ENCODE measurements at regions not wholly inside any gene's neighbourhood (a gene's known extent, or its start where the extent isn't known, plus 50 kb on each side); places are given as distances from the start of the nearest gene placed in this dataset.

DNA sequence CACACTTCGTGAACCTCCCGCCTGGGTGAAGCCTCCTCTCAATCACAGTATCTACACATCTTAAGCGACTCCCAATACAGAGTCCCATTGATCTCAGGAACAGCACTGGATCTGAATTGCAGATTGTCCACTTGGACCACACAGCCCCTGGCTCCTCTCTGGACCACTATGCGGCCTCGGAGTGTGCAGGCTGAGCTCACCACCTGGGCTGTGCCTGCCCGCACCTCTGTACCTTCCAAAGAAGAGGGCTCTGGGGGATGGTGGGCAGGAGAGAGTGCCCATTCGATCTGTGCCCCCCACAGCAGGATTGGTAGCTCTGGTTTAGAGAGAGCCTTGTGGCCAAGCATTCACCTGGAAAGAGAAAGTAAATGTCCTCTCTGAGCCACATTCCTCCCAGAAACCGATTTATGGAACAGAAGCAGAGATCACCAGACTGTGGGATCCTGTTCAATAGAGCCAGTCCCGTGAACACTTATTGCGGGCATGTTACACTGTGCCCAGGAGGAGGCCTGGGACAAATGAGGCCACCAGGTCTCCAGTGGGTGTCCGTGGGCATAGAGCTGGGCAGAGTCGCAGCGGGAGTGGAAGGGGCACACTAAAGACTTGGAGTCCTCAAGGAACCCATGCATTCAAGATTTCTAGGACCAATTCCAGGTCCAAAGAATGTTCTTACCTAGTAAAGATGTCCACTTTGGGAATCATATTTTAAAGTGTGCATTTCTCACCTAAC lies 141.6 kb upstream of the SOX1 start:
- Mint-ChIP-seq H3K27me3 (peaks cover 4 to 7% of the 10 kb centered on the region in 2 donors), H3K4me3 (no peak overlapping the region), H3K36me3 (no peaks in the 10 kb centered on the region), H3K27ac (no peak overlapping the region), H3K9me3 (no peaks in the 10 kb centered on the region), H3K4me1 (no peaks in the 10 kb centered on the region)
- ATAC-seq (replicated peaks) (no peak), DNase-seq (no peak)

DNA sequence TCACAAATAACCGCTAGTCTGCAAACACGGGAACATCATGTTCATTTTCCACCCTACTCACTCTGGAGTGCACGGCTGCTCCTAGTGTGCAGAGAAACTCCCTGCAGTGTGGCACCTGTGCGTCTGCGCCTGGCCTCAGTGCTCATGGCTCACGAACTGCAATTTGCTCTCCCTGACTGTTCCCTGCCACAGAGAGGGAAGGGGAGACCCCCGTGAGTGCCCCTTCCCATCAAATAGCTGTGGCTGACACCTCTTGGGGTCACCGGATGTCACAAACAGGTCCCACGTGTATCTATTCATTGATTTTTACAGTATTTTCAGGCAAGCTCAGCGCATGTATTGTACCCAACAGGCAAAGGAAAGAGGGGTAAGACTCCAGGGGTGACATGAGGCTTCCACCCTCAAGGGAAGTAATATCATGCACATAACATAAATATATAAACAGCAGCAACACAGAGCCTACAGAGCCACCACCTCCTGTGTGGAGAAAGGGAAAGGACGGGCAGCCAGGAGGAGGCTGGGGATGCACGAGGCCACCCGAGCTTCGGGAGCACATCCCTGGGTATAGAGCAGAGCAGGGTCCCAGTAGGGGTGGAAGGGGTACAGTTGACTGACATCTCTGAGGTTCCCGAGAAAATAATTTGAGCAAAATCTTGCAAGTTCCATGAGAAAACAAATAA lies 140.3 kb upstream of the SOX1 start:
- Mint-ChIP-seq H3K36me3 (no peaks in the 10 kb centered on the region), H3K4me3 (no peak overlapping the region)

DNA sequence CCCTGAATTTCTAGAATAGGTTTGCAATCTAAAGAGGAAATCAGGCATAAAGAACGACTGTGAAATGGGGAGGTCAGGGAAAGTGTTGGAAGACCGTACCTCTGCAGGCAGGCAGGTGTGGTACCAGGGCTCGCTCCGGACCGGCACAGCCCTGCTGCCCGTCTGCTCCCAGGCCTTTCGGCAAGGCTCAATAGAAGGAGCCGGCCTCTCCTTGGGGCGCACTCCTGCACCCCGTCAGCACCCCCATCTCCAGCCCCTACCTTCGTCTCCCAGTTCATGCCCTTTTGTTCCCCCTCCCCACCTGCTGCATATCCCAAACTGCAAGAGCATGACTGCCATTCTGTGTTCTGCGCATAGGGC lies 139.8 kb upstream of the SOX1 start:
- H3K27ac Mint-ChIP-seq = no peak overlapping the region
- H3K36me3 Mint-ChIP-seq = no peaks in the 10 kb centered on the region
- H3K4me3 Mint-ChIP-seq = no peak overlapping the region
- no peaks in the 10 kb centered on the region for H3K4me1 Mint-ChIP-seq
- DNase-seq (no peak), ATAC-seq (replicated peaks) (no peak)
- H3K27me3 Mint-ChIP-seq = peaks cover 0 to 7% of the 10 kb centered on the region in 2 donors
- H3K9me3 Mint-ChIP-seq = peaks cover 6% of the 10 kb centered on the region in 2 donors

More for the DNA sequence above, 140.3 kb upstream of the SOX1 start:
- ATAC-seq (replicated peaks) (no peak), DNase-seq (no peak)
- Mint-ChIP-seq H3K9me3 (peaks cover under 1% of the 10 kb centered on the region in 2 donors), H3K27ac (no peak overlapping the region), H3K27me3 (peaks cover 0 to 7% of the 10 kb centered on the region in 2 donors), H3K4me1 (no peaks in the 10 kb centered on the region)

DNA sequence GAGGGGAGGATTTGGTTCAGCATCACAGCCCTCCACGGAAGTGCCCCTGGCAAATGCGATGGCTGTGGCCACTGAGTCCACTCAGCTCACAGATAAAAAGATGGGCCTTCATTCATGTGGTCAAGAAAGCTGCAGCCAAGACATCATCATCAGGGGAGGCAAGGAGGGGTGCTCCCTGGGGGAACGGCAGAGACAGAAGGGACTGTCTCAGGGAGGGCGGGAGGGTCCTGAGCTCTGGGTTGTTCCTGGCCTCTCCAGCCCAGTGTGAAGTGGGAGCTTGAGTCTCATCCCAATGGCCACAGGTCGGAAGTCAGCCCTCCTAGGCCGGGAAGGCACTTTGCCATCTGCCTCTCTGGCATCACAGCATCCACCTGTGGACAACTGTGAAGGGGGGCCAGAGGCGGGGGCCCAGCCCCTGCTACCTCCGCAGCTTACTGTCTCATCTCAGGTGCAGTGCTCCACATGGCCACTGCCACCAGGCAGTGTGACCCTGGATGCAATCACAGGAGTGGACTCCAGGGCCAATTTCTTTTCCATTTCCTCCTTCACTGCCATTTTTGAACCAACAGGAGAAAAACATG lies 137.8 kb upstream of the SOX1 start:
- H3K4me1 Mint-ChIP-seq = no peaks in the 10 kb centered on the region
- H3K27ac Mint-ChIP-seq = no peak overlapping the region
- H3K9me3 Mint-ChIP-seq = peaks cover 9 to 18% of the 10 kb centered on the region in 2 donors
- ATAC-seq (replicated peaks) (no peak), DNase-seq (no peak)
- H3K4me3 Mint-ChIP-seq = no peak overlapping the region
- no peaks in the 10 kb centered on the region for H3K27me3 Mint-ChIP-seq
- H3K36me3 Mint-ChIP-seq = no peaks in the 10 kb centered on the region

DNA sequence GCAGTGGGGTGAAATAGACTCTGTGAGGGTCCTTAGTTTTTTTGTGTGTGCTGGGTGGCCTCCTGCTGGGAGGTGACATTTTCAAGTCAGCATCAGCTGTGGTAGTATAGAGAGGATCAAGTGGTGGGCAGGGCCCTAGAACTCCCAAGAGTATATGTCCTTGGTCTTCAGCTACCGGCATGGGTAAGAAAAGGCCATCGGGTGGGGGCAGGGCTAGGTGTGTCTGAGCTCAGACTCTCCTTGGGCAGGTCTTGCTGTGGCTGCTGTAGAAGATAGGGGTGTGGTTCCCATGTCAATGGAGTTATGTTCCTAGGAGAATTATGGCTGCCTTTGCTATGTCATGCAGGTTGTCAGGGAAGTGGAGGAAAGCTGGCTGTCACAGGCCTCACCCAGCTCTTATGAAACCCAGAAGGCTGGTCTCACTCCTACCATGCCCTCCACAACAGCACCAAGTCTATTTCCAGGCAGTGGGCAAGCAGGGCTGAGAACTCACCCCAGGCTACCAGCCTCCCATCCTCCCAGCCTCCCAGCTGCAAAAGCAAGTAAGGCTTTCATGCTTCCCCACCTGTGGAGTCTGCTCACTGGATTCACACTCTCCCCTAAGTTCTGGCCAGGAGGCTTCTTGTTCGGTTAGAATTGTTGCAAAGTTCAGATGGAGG lies 130.6 kb upstream of the SOX1 start:
- Mint-ChIP-seq H3K4me3 (no peak overlapping the region), H3K27ac (no peak overlapping the region), H3K27me3 (peaks cover 18 to 20% of the 10 kb centered on the region in 2 donors), H3K36me3 (no peaks in the 10 kb centered on the region), H3K9me3 (peaks cover 12 to 18% of the 10 kb centered on the region in 2 donors), H3K4me1 (no peaks in the 10 kb centered on the region)
- no peak for DNase-seq
- ATAC-seq (replicated peaks) = no peak

DNA sequence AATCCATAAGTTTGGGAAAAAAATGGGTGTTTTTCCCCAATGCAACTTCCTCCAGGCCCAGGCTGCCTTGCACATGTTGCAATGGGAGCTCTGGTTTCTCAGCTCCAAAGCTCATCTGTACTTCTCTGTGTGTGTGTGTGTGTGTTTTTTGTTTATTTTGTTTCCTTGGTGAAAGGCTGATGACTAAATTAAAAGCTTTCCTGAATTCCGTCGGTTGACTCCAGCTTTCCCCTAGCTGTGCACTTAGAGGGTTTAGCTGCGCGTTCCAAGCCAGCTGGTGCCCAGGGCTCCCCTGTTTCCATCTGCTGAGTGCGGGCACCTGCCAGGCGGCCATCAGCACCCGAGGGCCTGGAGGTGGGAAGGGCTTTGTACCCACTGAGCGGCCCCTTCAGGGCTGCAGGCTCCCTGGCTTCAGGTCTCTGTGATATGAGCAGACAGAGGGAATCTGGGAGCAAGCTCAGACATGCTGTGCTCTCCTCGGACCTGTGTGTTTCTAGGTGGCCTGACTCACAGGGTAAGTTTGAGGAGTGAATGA lies 129.1 kb upstream of the SOX1 start:
- Mint-ChIP-seq H3K27ac (no peak overlapping the region), H3K4me1 (no peaks in the 10 kb centered on the region), H3K27me3 (peaks cover 23 to 27% of the 10 kb centered on the region in 2 donors), H3K36me3 (no peaks in the 10 kb centered on the region), H3K9me3 (peaks cover 5 to 10% of the 10 kb centered on the region in 2 donors), H3K4me3 (no peak overlapping the region)
- no peak for DNase-seq
- no peak for ATAC-seq (replicated peaks)

DNA sequence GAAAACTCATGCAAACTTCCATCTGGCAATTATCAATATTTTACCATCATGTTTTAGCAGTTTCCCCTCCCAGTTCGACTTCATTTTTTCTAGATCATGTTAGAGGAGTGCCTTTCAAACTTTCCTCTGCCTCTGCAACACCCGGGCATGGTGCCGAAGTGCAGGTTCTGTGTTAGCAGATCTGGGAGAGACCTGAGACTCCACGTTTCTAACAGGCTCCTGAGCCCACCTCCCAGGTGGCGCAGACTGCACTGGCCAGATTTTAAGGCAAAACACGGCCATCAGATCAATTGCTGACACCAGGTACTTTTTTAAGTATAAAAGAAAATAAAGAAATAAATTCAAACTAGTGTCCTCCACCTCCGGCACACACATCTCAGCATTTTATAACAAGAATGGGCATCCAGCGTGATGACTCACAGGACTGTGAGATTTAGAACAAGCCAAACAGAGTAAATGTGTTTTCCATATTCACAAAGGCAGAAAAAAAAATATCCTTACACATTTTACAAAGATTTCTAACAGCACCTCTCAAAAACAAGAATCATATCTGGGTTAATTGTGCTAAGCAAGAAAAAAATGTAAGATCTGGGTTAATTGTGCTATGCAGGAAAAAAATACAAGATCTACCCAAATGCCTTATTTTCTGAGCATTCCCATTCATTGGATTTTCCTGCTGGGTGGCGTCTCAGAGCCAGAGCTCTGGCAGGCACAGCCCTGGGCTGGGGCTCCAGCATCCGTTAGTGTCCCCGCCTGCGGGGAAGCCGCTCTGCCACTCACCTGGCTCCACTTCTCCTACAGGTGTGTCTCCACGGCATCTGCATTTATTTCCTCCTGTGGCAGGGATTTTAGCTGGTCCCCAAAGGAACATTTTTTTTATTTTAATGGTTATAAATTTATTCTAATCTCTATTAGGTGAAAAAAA lies 127.9 kb upstream of the SOX1 start:
- Mint-ChIP-seq H3K4me3 (no peak overlapping the region), H3K27ac (no peak overlapping the region), H3K27me3 (peaks cover 23 to 27% of the 10 kb centered on the region in 2 donors), H3K9me3 (peaks cover 0 to 3% of the 10 kb centered on the region in 2 donors), H3K4me1 (no peaks in the 10 kb centered on the region), H3K36me3 (no peaks in the 10 kb centered on the region)
- ATAC-seq (replicated peaks) (no peak), DNase-seq (no peak)

DNA sequence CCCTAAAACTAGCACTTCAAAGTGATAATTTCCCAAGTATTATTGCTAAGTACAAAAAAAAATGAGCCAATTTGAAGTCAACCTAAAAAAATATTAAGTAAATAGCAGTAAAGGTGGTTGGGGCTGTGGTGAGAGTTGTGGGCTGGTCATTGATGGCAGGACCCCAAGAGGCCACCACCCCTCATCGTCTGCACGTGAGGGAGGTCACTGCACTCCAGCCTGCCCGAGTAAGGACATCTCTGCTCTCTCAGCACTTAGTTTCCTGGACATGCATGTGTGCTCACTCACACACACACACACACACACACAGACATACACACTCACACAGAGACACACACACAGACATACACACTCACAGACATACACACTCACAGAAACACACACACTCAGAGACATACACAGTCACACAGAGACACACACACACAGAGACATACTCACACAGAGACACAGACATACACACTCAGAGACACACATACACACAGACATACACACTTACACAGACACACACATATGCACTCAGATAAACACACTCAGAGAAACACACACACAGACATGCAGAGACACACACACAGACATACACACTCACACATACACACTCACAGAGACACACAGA lies 127.2 kb upstream of the SOX1 start:
- Mint-ChIP-seq H3K36me3 (no peaks in the 10 kb centered on the region), H3K4me1 (no peaks in the 10 kb centered on the region), H3K27ac (no peak overlapping the region), H3K27me3 (peaks cover 23 to 27% of the 10 kb centered on the region in 2 donors), H3K4me3 (no peak overlapping the region), H3K9me3 (peaks cover 0 to 3% of the 10 kb centered on the region in 2 donors)
- ATAC-seq (replicated peaks) = no peak
- DNase-seq = no peak

DNA sequence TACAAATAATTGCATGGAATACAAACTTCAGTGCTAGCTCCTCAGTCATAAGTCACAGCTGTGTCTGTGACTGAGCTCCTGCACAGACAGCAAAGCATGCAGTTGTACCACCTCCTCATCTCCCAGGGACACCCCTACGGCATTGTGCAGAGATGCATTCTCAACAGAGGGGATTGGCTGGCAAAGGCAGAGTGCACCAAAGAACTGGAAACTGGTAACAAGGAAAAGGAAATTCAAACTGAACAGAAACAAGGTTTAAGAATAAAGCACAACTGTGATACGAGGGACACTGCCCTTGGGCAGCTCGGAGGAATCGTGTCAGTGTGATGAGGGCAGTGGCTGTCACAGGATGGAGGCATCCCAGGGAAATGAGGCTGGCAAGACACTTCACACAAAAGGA lies 126.1 kb upstream of the SOX1 start:
- ATAC-seq (replicated peaks) (no peak), DNase-seq (no peak)
- H3K27ac Mint-ChIP-seq = no peak overlapping the region
- H3K36me3 Mint-ChIP-seq = no peaks in the 10 kb centered on the region
- peaks cover 0 to 3% of the 10 kb centered on the region in 2 donors for H3K9me3 Mint-ChIP-seq
- H3K27me3 Mint-ChIP-seq = peaks cover 23 to 27% of the 10 kb centered on the region in 2 donors
- H3K4me3 Mint-ChIP-seq = no peak overlapping the region
- no peaks in the 10 kb centered on the region for H3K4me1 Mint-ChIP-seq

DNA sequence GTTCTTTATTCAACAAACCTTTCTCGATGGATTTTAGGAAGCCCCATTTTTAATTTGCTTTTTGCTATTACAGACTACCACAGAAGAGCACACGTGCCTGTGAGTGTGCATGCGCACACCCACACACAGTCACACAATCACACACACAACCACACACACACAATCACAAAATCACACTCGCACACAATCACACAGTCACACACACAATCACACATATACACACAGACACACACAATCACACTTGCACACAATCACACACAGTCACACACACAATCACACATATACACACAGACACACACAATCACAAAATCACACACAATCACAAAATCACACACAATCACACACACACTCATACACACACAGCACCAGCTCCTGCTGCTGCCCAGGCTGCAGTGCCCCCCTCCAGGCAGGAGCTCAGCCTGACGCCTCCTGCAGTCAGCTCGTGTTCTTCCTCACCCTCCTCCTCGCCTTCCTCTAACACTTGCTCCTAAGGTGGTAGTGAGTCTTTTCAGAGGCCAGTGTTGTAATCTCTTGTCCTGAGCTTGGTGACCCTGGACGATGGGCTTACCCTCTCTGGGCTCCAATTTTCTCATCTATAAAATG lies 125.0 kb upstream of the SOX1 start:
- Mint-ChIP-seq H3K27me3 (peaks cover 20 to 23% of the 10 kb centered on the region in 2 donors), H3K27ac (no peak overlapping the region), H3K36me3 (no peaks in the 10 kb centered on the region), H3K4me1 (no peaks in the 10 kb centered on the region), H3K9me3 (peaks cover 0 to 3% of the 10 kb centered on the region in 2 donors), H3K4me3 (no peak overlapping the region)
- ATAC-seq (replicated peaks) = no peak
- DNase-seq = no peak

DNA sequence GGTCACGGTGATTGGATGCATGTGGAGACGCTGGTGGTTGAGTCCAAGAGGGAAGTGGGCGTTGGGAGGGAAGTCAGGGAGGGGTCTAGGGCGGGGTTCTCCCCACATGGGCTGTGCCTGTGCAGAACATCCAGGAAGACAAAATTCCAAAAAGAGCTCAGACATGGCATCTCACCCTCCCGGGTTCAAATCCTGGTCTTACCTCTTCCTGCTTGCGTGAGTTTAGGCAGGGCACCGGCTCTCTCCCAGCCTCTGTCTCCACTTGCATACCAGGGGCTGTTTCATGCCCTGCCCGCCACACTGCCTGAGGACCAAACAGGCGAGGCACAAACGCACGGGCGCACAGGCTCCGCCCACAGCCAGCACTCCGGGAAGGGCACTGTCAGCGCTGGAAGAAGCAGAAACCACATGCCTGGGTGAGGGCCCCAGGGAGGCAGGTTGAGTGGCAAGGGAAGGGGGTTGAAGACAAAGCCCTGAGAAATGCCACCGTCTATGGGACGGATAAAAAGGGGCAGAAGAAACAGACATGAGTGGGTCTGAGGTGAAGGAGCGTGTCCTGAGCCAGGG lies 123.6 kb upstream of the SOX1 start:
- Mint-ChIP-seq H3K27me3 (peaks cover 12 to 13% of the 10 kb centered on the region in 2 donors), H3K27ac (no peak overlapping the region), H3K36me3 (no peaks in the 10 kb centered on the region), H3K4me3 (no peak overlapping the region), H3K9me3 (peaks cover 0 to 3% of the 10 kb centered on the region in 2 donors), H3K4me1 (no peaks in the 10 kb centered on the region)
- no peak for DNase-seq
- no peak for ATAC-seq (replicated peaks)

DNA sequence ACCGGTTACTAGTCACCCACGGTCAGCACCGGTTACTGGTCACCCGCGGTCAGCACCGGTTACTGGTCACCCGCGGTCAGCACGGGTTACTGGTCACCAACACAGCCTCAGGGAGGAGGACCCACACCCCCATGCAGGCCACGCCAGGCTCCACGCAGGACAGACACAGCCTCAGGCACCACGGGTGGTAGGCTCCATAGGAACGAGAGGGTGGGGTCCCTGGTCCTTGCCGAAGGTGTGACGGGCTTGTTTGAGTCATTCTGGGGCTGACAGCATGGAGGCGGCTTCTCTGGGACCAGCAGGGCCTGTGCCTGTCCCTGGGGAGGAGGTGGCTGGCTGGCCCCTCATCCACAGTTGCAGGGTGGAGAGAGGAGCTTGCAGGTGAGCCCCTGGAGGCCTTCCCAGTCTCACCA lies 122.8 kb upstream of the SOX1 start:
- Mint-ChIP-seq H3K27ac (no peak overlapping the region), H3K4me1 (no peaks in the 10 kb centered on the region), H3K36me3 (no peaks in the 10 kb centered on the region), H3K9me3 (peaks cover 0 to 3% of the 10 kb centered on the region in 2 donors), H3K4me3 (no peak overlapping the region), H3K27me3 (peaks cover 12 to 13% of the 10 kb centered on the region in 2 donors)
- no peak for DNase-seq
- ATAC-seq (replicated peaks) = no peak

DNA sequence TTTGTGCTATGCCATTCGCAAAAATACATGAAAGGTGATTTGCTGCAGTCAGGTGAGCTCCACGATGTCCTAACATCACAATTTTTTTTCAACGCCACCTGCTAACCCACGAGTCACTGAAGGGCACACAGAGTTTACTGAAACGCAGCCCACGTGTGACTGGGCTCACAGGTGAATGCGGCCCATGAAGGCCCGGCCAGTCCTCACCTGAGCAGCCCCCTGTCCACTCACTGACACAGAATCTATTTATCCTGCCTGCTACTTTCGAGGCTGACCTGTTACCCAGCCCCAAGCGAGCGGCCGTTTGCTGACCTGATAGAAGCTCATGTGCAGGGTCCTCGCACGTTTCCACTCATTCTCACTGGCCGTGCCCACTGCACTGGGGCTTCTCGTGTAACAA lies 121.9 kb upstream of the SOX1 start:
- Mint-ChIP-seq H3K4me3 (no peak overlapping the region), H3K27me3 (peaks cover 8 to 10% of the 10 kb centered on the region in 2 donors), H3K4me1 (no peaks in the 10 kb centered on the region), H3K9me3 (peaks cover 0 to 5% of the 10 kb centered on the region in 2 donors), H3K27ac (no peak overlapping the region), H3K36me3 (peaks cover 0 to 2% of the 10 kb centered on the region in 2 donors)
- no peak for ATAC-seq (replicated peaks)
- no peak for DNase-seq
